ENCODE measurements at regions not wholly inside any gene's neighbourhood (a gene's known extent, or its start where the extent isn't known, plus 50 kb on each side); places are given as distances from the start of the nearest gene placed in this dataset.

DNA sequence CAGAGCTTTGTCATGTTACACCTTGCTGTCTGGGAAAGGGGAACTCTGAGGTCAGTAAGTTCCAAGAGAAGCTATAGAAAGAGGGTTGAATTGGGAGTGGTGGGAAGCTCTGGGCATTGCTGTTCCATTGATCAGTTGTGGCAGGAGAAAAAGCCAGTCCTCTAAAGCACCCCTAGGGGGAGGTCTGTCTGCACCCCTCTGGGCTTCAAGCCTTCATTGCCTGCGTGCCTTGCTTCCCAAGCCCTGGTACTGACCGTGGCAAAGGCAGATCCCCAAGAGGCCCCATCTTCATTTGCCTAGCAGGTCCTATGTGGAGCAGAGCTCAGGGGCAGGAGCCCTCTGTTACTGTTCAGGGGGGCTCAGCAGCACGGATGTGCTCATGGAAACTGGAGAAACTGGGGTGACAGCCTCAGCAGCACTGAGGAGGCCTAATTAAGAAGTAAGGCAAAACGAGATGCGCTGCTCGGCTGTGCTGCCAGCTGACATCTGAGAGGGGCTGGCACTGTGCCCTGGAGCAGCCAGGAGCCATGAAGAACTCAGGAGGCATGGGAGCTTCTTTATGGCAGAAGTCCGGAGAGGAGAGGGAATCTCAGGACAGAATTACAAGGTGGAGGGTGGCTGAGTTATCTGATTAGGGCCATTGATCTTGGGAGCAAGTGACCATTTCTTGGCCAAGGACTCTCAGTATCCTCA, 270.9 kb downstream of the RPLP1 start:
- TF ChIP-seq, protein P1, sequence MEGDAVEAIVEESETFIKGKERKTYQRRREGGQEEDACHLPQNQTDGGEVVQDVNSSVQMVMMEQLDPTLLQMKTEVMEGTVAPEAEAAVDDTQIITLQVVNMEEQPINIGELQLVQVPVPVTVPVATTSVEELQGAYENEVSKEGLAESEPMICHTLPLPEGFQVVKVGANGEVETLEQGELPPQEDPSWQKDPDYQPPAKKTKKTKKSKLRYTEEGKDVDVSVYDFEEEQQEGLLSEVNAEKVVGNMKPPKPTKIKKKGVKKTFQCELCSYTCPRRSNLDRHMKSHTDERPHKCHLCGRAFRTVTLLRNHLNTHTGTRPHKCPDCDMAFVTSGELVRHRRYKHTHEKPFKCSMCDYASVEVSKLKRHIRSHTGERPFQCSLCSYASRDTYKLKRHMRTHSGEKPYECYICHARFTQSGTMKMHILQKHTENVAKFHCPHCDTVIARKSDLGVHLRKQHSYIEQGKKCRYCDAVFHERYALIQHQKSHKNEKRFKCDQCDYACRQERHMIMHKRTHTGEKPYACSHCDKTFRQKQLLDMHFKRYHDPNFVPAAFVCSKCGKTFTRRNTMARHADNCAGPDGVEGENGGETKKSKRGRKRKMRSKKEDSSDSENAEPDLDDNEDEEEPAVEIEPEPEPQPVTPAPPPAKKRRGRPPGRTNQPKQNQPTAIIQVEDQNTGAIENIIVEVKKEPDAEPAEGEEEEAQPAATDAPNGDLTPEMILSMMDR (IDR thresholded peaks at IDR 0.05): no peak
- TF ChIP-seq POLR2A (IDR thresholded peaks at IDR 0.05): no peak
